ENCODE measurements at regions not wholly inside any gene's neighbourhood (a gene's known extent, or its start where the extent isn't known, plus 50 kb on each side); places are given as distances from the start of the nearest gene placed in this dataset.
A peak's percentile ranks its signal among the peaks of the same experiment; 100 is the strongest.
"Not testable (repeated sequence)": the region's sequence is repeated elsewhere in the genome, so short reads cannot be mapped to it uniquely, and the experiment has no call there.

DNA sequence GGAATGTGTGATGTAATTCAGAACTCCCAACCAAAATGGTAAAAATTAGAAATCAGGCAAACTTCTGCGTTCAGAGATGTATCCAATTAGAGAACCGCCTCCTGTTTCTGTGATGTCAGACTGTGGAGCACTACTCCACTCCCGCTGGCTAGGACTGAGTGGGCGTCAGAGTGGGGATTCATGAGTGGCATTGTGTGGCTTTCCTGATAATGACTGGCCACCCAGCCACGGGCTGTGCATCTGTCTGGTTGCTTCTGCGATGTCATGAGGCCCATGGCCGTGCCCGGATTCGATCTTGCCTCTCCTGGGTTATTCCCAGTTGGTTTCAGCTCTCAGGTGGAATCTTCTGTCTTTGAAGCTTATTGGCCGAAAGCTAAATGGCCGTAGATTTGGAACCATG lies 87.1 kb upstream of the KCNA1 start:
- no peak for DNase-seq

DNA sequence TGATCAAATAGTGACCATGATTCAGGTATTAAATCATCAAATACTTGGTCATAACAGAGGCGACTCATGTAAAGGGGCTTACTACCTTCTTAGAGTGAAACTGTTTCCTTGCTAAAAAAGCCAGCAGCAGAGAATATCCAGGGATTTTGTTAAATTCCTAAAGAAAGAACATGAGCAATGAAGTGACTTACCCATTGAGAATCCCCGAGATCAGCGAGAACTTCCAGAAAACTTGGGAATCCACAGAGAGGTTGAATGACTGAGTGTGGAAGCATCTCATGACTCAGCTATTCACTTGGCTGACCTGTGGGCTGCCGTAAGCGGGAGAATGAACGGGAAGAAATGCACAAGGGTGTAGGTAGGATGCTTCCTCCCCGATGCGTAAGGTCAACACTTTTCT lies 85.3 kb upstream of the KCNA1 start:
- DNase-seq, result no peak

DNA sequence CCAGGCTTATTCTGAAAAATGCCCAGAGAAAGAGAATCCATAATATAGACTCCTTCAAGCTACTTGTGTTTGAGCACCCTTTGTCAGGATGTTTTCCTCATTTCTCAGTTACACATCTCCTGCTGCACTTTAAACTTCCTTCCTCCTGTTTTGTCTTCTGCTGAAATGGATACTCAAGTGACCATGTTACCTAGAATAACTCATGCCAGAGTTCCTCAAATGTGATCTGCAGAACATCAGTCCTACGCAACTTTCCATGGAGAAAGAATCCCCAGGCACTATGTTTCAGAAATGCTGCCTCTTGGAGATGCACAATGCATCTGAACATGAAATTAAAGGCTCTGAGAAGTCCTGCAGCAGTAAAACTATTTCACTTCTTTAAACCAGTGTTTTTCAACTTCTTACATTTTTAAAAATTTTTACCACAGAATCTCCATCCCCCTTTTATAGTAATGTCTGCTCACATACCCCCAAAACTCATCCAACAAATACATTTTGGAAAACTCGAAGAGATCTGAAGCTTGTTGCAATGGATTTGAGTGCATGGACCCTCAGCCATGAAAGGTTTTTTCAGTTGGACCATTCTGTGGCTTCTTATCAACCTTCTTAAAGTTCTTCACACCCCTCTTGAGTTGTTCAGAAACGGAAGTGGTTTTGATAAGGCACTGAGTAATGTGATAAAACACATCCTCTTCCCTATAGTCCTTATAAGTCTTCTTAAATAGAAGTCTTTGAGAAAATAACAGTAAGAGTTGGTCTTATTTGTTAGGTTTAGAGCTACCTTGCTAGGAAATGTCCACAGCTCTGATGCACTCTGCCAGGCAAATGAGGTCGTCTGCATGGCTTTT lies 84.5 kb upstream of the KCNA1 start:
- no peak for DNase-seq

DNA sequence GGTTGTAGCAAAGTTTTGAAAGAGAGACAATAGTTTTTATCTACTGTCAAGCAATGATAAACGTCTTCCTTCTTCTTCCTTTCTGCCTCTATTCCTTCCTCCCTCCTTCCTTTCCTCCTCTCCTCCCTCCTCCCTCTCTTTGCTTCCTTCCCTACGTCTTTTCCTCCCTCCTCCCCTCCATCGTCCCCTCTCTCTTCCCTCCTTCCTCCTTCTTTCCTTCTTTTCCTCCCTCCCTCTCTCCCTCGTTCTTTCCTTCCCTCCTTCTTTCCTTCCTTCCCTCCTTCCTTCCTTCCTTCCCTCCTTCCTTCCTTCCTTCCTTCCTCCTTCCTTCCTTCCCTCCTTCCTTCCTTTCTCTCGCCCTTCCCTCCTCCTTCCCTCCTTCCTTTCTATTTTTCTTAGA lies 82.8 kb upstream of the KCNA1 start:
- no peak for DNase-seq

DNA sequence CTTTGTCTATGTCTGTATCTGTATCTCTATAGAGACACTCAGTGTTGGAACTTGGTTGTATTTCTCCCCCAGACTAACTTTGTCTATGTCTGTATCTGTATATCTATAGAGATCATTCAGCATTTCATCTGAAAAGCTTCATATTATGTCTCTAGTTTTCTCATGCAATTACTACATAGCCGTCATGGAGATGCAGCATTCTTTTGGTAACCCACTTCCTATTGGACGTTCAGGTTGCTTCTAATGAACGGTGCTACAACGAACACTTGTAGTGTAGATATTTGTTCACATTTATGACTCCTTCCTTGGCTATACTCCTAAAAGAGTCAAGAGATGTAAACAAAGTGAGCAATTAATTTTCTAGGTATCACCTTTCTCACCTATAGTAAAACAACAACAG lies 81.5 kb upstream of the KCNA1 start:
- no peak for DNase-seq

DNA sequence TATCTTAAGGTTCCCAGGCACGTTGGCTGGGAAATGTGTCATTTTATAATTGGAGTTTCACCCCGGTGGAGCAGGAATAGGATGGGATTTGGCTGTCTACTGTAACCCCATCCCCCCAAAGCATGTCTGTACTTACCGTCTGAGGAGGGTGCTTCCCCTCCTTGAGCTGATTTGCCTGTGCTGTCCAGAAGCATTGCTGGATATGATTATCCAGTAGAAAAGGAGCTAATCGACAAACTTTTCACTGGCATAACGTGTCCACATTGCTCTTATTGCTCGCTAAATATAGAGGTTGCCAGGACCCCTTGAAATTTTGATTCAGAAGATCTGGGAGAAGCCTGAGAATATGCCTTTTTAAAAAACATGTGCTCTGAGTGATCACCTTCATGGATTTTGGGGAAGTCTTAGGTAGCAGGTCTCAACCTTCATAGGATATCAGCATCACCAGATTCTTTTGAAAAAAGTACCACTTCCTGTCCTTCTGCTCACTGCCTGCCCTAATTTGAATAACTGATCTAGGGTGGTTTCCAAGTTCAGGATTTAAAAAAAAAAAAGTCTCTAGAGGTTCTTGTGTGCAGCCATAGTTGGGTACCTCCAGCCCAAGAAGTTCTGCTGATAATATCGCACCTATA lies 80.4 kb upstream of the KCNA1 start:
- no peak for DNase-seq

DNA sequence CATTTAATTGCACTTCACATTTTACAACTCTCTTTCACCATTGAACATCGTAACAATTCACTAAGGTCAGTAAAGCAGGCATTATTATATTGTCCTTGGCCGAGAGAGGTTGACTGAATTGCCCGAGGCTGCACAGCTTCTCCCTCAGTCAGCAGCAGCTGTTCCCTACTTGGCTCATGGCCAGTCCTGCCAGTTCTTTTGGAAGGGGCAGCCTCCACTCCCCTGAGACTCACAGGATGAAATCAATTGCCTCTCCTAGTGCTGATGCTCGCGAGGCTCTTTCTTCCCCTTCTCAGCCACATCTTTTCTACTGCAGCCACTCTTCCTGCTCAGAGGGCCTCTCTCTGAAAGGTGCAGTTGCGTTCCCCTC lies 79.9 kb upstream of the KCNA1 start:
- peak; percentile 77 for DNase-seq

DNA sequence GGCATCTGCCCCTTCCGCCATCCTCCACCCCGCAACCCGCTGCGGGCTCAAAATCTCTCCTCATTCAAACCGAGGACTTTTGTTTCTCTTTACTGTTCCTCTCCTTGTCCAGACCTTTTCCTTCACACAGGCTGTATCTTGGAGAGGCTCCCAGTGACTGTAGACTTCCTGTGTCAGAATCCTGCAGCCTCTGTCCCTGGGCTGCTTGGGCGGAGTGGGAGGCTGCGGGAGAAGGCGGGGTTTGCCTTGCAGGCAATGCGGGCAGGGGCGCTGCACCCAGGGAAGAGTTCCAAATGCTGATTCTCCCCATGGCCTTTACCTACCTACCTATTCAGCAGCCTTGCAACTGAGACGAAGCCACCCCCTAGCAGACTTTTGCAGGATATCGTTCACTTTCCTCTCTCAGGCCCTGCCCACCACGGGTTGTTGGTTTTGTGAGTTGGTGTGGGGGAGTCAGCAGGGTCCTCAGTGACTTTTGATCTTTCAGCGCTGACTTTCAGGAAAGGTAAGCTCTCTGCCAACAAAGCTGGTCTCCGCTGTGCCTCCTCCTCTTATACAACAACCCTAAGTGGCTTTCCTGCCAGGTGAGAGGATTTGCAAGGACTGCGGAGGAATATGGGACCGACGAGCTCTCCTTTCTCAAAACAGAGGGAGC lies 79.0 kb upstream of the KCNA1 start:
- DNase-seq, result no peak

DNA sequence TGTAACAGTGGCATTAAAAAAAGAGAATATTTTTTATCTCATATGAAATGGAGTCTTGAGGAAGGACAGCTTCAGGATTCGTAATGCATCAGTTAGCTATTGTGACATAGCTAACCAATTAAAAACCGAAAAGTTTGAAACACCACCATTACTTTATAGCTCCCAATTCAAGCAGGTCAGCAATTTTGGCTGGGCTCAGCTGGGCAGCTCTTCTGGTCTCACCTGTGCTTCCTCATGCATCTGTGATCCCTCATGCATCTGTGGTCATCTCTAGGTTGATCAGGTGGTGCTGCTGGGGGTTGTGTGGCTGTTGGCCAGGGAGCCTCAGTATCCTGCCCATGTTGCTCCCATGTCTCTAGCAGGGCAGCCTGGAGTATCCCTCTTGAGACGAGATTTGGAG lies 76.7 kb upstream of the KCNA1 start:
- no peak for DNase-seq

DNA sequence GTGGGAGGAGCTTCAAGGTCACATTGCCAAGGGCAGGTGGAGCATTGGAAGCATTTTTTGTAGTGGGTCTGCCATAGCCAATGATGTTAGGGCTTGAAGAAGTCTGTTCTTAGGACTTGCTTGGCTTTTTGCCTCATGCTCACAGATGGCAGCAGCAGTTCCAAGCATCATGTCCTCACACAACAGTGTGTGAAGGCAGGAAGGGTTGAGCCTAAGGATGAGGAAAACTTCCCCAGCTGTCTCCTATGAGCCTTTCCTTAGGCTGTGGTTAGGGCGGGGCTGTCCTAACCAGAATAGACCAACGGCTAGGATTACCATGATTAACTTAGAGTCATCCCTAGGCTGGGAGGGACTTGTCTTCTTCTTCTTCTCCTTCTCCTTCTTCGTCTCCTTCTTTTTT lies 76.2 kb upstream of the KCNA1 start:
- no peak for DNase-seq

DNA sequence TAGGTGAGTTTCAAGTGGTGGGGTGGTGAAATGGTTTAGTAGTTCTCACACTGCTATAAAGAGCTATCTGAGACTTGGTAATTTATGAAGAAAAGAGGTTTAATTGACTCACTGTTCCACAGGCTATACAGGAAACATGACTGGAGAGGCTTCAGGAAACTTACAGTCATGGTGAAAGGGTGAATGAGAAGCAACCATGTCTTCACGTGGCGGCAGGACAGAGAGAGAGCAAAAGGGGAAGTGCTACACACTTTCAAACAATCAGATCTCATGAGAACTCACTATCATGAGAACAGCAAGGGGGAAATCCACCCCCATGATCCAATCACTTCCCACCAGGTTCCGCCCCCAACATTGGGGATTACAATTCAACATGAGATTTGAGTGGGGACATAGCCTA lies 67.3 kb upstream of the KCNA1 start:
- not testable (repeated sequence) for DNase-seq

DNA sequence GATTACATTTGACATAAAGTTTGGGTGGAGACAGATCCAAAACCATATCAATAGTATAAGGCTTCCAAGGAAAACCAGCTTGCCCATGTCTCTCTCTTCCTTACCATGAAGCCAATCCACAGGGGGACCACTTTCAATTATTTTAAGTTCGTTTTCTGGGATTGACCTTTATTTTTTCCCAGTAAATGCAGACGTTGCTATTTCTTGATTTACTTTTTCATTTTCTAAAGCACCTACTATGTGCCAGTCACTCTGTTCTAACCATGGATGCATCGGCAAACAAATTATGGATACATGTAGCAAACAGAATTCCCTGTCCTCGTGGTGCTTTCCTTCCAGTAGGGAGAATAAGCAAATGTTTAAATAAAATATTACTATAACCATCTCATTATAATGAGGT lies 65.8 kb upstream of the KCNA1 start:
- no peak for DNase-seq

DNA sequence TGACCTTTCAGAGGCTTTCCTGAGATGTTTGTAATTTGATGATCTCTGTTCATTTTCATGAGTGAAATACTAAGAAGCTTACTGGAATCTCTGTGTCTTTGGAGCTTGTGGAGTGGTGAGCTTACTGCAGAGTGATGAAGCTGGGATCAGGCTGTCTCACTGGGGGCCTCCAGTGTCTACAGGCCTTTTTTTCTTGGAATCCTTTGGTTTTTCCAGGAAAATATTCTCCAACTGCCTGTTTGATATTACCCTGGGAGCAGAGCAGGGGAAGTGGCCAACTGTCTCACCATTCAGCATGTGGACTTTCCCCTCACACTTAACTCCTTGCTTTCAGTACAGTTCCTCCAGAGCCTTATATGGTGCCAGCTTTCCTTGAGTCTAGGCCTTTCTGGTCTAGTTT lies 62.0 kb upstream of the KCNA1 start:
- no peak for DNase-seq

DNA sequence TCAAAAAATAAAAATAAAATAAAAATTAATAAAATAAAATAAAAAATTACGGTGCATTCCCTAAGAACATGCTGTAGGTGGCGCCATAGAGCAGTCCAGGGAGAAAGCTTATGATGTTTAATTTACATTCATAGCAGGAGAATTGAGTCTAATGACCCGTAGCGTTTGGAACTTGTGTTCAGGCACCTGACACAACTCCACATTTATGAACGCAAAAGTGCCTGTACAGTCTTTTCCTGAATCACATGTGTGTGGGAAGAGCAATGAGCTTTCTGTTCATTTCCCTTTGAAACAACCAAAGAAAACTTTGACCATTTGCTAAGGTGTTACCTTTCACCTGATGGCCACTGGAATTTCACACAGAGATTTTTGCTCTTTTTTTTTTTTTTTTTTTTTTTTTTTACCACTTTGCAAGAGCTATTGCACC lies 60.6 kb upstream of the KCNA1 start:
- DNase-seq, result peak; percentile 9

DNA sequence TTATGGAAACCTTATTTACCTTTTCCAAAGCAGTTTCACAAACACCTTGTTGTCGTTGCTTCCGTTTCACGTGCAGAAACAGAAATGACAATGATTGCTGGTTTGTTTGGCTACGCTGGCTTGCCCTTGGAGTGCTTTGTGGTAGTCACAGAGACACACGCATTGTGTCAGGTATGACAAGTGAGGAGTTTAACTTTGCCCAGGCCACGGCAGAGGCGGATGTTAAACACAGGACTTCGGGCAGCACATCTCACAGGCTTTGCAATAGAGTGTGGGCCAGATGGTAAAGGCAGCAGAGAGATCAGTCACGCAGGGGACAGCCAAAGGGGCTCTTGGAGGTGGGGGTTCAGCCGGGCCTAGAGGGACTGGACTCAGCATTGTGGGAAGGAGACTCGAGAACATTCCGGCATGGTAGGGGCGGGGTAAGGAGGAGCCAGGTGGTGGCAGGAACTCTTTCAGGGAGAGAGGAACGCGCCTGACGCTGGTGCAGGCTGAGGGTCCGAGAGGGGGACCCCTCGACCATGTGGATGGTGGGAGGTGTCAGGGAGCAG lies 59.8 kb upstream of the KCNA1 start:
- DNase-seq, result no peak

DNA sequence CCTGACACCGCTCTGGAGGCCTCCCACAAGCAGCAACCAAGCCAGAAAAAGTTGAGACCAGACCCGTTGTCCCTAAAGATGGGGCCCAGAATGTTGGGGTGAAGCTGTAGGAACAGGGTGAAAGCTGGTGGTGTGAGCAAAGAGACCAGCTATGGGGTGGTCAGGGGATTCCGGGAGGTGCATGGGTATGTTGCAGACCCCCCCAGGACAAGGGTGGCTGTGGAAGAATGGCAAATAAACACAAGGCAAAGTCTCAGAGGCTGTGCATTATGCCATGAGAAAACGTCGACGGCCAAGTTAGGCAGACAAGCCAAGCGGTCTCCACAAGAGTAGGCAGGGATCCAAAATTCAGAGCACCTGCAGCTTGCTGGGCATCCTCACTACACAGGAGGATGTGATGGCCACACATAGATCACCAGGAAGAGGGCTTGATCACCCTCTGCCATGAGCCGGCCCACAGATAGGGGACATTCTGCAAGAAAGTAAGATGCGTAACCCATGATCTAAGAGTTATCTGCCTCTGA lies 58.8 kb upstream of the KCNA1 start:
- no peak for DNase-seq

DNA sequence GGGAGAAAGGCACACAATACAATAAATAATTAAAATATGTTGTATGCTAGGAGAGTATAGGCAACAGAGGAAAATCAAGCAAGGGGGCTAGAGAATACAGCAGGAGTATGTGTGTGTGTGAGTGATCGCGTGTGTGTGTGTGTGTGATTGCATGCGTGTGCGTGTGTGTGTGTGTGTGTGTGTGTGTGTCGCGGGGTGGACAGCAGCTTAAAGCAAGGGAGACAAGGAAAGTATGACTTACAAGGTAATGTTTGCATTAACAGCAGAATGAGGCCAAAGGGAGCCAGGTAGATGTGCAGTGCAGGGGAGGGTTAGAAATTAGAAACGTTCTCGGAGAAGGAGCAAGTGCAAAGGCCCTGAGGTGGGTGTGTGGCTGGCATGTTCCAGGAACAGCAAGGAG lies 57.4 kb upstream of the KCNA1 start:
- DNase-seq, result no peak

DNA sequence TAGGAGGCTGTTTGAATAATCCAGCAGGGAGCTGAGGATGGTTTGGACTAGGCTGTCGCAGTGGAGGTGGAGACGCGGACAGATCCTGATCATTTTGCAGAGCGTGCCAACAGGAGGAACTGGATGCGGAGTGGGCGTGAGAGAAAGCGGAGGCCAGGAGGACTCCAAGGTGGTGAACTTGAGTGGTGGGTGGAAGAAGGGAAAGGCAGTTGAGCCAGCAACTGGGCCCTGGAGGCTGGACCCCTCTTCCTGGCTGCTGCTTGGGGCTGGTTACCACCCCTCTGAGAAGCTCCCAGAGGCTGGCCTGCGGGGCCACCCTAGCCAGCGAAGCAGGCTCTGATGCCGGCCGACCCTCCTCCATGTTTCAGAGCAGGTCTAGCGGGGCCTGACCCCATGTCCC lies 56.8 kb upstream of the KCNA1 start:
- DNase-seq, result no peak

DNA sequence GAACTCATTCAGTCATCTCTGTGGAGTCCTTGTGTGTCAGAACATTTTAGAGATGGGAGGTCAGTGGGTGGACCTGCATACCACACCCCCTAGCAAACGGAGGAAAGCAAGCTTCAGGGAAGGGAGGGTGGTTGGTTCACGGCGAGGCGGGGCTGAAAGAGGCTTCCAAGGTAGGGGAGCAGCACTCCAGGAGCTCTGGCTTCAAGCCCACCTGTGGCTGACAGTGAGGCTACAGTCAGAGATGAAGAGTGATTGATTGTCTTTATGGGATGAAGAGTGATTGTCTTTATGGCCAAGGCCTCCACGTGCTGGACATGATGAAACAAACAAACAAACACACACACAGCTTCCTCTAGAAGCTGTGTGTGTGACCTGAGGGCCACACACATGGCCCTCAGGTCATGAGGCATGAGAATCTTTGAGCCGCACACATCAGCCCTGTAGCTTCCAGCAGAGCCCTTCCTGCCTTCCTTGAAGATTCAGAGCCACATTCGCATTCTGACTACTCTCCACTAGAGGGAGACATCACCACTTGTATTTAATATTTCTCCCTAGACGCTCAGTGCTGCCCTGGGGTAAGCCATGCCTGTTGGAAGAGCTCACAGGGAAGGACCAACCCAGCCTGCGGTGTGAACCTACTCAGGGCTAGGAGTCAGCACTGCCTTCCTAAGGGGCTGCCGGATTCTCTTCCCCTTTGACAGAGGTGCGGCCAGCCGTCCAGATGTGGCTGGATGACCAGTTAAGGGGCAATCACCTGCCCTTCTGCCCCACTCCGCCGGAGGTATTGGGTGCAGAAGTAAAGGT lies 54.4 kb upstream of the KCNA1 start:
- DNase-seq, result peak; percentile 72

DNA sequence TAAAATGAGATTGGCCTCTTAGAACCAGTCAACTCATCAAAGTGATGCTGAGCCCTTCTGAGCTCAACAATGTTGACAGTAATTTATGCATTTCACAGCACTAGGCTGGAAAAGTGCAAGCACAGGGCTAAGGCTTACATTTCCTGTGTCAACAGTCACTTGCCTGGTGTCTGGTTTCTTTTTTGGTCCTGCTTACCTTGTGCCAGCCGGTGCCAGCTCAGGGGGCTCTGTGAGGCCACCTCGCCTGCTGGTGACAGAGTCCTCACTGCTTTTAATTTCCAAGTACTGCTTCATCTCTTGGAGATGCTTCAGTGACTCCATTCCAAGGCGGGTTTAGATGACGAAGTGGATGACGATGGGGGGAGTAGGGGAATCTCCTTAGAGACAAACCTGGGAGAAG lies 53.1 kb upstream of the KCNA1 start:
- no peak for DNase-seq

DNA sequence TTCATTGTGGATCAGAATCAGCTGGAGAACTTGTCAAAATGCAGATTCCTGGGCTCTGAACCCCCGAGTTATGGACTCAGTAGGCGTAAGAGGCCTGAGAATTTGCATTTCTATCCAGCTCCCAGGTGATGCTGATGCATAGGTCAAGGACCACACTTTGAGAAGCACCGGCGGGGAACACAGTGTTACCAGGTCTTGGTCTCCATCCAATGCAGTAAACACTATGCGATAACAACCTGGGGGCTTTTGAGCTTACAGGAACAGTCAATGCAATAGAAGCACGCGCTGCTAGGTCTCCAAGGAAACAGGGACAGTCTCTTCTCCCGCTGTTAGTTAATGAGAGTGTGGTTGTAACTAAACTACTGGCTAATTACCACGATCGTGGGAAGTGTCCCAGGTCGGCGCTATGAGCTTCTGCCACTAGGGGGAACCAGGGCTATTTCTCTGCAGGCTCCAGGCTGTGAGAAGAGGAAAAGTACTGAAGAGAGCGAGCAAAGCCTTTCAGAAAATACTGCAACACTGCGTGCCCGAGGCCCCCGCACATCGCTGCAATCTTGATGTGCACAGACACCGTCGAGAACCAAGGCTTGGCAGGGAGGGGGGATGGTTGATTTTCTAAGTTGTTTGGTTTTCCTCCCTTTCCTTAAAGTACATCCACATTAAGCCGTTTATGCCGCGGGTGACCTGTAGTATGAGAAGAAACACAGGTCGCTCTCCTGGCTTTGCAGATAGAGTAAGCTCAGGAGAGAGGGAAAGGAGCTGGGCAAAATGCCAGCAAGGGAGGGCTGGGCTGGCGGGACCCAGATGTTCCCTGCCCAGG lies 52.0 kb upstream of the KCNA1 start:
- peak; percentile 90 for DNase-seq

DNA sequence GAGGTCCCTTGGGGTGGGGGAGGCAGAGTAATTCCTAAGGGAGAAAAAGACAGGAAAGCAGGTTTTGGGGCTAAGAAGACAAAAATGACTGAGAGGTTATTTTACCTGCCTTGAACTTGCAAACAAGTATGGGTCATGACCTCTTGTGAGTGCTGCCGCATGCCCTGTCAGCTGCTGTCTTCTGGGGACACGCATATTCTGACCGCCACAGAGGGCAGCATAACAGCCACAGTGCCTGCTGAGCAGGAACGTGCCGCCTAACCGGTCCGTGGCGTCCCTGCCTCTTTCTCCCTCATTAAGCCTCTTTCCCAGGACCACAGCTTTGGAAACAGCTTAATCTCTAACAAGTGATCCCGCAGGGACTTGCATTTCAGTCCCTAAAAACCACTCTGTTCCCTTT lies 51.3 kb upstream of the KCNA1 start:
- no peak for DNase-seq
